Activated naive CD8-positive, alpha-beta T cell treated with anti-CD3 and anti-CD28 coated beads, Interleukin-2, amount 10 ng/mL, durations not matched to agents 7 days and 5 days (primary cell): ENCODE measurements at regions not wholly inside any gene's neighbourhood (a gene's known extent, or its start where the extent isn't known, plus 50 kb on each side); places are given as distances from the start of the nearest gene placed in this dataset.
"Not testable (repeated sequence)": the region's sequence is repeated elsewhere in the genome, so short reads cannot be mapped to it uniquely, and the experiment has no call there.

ENCODE experiments used
- ATAC-seq: fragments of 150-1000 bp; cut with Tn5 transposase; one replicate; pipeline ENCODE4 v1.10.0; 2021; ENCODE audit warnings: low read depth, moderate library complexity
- POLR2A ChIA-PET: fragments of 350-600 bp; sonication (Branson Sonifier 250); formaldehyde crosslinking; loops from one replicate; lab custom pipeline; 2021; ENCODE audit warnings: antibody characterized with exemption; lab: Charles Lee
- DNase-seq: peaks from one replicate; pipeline ENCODE4 v3.0.0; 2021
- H3K27ac Mint-ChIP-seq: one replicate; pipeline ENCODE4 v1.8.0; 2022; ENCODE audit warnings: mild to moderate bottlenecking, mixed read lengths
- H3K27me3 Mint-ChIP-seq: one replicate; pipeline ENCODE4 v1.8.0; 2022; ENCODE audit warnings: mild to moderate bottlenecking, moderate library complexity, mixed read lengths
- H3K36me3 Mint-ChIP-seq: one replicate; pipeline ENCODE4 v1.8.0; 2021; ENCODE audit warnings: mild to moderate bottlenecking, mixed read lengths
- H3K4me1 Mint-ChIP-seq: one replicate; pipeline ENCODE4 v1.8.0; 2021; ENCODE audit warnings: mixed read lengths
- H3K4me3 Mint-ChIP-seq: one replicate; pipeline ENCODE4 v1.8.0; 2022; ENCODE audit warnings: mild to moderate bottlenecking, moderate library complexity, mixed read lengths
- H3K9me3 Mint-ChIP-seq: one replicate; pipeline ENCODE4 v1.8.0; 2021; ENCODE audit warnings: mixed read lengths

DNA sequence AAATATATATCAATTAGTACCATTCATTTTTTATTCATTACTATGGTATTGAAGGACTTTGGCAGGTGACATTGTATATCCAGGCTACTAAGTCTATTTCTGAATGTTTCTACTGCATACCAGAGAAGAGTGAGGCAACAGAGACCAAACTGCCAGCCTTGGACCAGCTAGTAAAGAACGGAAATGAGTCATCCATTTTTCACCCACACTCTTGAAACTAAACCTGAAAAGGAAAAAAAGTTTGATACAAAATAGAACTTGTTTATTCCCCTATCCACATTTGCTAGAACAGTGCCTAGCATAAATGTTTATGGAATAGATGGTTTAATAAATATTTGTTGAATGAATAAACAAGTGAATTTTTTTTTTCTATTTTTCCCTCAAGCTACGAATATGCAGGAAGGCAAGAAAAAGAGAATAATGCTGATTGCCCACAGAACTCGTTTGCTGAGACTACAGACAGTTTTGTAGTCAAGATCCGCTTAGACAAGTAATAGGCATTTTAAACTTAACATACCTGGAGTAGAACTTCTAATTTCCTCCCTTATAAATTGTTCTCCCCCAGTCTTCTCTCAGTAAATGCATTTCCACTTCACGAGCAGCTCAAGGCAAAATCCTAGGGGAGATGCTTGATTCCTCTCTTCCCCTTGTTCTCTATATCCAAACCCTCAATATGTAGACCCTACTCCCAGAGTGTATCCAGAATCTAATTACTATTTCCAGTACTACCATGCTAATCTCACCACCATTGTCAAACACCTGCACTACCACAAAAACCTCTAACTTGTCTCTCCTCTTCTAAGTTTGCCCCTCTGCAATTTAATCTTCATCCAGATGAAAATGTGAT, 146.2 kb upstream of the RASA1 start:
- H3K4me3 Mint-ChIP-seq = peak overlapping the region; percentile 65
- H3K27ac Mint-ChIP-seq = peak overlapping the region; percentile 87
- H3K27me3 Mint-ChIP-seq = no peaks in the 10 kb centered on the region
- H3K36me3 Mint-ChIP-seq = peaks cover 3% of the 10 kb centered on the region
- ATAC-seq (peak; percentile 87), DNase-seq (no peak)
- POLR2A ChIA-PET = interaction anchor here (0.8 to 1.4 kb wide), 3 partner anchors 46 to 146 kb away, joined by 3 to 5 read pairs (median 4); partner anchors contain the start of gene RASA1
- H3K9me3 Mint-ChIP-seq = peaks cover 3% of the 10 kb centered on the region
- peaks cover 51% of the 10 kb centered on the region for H3K4me1 Mint-ChIP-seq

DNA sequence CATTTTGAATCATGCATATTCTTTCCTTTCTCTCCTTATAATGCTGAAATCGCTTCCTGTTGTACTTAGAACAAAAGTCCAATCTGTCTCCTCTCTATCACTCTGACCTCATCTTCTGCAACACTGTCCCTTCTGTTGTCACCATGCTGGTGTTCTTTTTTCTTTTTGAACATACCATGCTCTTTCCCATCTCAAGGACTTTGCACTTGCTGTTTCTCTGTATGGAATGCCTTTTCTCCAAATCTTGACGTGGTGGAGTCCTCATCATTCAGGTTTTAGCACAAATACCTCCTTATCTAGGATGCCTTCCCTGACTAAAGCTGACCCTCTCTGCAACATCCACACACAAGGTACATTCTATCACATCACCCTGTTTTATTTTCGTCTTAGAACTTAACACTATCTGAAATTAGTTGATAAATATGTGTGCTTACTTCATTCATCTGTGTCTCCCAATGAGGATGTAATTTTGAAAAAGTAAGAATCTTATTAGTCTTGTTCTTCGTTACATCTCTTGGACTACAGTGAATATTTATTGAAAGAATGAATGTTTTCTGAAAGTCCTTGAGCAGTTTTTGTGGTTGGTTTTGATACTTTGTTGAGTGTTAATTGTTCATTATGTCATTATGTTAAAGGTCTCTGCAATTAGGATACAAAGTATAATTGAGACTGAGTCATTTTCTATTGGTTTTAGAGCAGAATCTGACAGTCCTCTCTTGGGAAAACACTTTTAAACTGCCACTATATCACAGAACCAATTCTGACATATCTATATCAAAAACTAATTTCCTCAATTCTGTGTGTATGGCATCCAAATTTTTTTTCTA, 145.3 kb upstream of the RASA1 start:
- peak overlapping the region; percentile 87 for H3K27ac Mint-ChIP-seq
- peaks cover 53% of the 10 kb centered on the region for H3K4me1 Mint-ChIP-seq
- POLR2A ChIA-PET = interaction anchor here (1.4 kb wide), 1 partner anchor 47 kb away, joined by 3 read pairs; no protein-coding TSS in a partner anchor
- ATAC-seq = no peak
- peaks cover 5% of the 10 kb centered on the region for H3K36me3 Mint-ChIP-seq
- H3K4me3 Mint-ChIP-seq = peak overlapping the region; percentile 65
- DNase-seq = no peak
- no peaks in the 10 kb centered on the region for H3K27me3 Mint-ChIP-seq
- H3K9me3 Mint-ChIP-seq = peaks cover 3% of the 10 kb centered on the region

DNA sequence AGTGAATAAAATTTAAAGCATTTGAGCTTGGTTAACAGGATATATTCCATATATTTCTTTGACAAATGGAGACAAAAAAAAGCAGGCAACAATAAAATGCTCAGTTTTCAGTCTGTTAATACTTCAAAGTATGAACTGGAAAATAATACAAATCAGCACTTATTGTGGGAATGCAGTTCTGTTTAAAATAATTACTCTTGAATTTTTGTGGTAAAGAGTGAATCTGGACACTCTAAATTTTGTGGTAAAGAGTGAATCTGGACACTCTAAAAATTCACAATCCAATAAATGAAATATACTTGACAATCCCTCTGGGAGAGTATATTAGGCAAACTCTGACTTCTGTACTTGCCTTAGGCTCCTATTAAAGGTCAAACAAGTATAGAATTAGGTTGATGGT, 141.9 kb upstream of the RASA1 start:
- POLR2A ChIA-PET = no interaction called here
- H3K27me3 Mint-ChIP-seq = no peaks in the 10 kb centered on the region
- H3K9me3 Mint-ChIP-seq = peaks cover 3% of the 10 kb centered on the region
- peaks cover 39% of the 10 kb centered on the region for H3K4me1 Mint-ChIP-seq
- no peak for ATAC-seq
- no peak for DNase-seq
- H3K27ac Mint-ChIP-seq = no peak overlapping the region
- peaks cover 7% of the 10 kb centered on the region for H3K36me3 Mint-ChIP-seq
- no peak overlapping the region for H3K4me3 Mint-ChIP-seq

DNA sequence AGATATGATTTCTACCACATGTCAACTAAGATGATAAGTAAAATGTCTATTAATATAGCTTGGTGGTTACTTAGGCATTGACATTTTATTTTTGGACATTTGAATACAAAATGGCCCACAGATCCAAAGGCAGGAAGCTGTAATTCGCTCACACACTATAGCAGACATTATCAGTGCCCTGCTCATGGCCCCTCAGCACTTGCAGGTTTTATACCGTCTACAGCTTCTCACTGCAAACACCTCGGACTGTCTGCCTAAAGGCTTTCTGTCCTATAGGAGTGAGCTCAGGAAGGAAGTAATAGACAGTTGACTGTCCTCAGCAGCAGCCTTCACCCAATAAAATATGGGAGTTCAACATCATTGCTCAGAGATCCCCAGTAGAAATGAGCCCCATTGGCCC, 140.8 kb upstream of the RASA1 start:
- ATAC-seq = peak; percentile 22
- POLR2A ChIA-PET = no interaction called here
- Mint-ChIP-seq H3K4me1 (peaks cover 31% of the 10 kb centered on the region), H3K9me3 (peaks cover 4% of the 10 kb centered on the region), H3K27me3 (no peaks in the 10 kb centered on the region), H3K36me3 (peaks cover 7% of the 10 kb centered on the region), H3K27ac (peak overlapping the region; percentile 47), H3K4me3 (peak overlapping the region; percentile 18)
- DNase-seq = no peak

DNA sequence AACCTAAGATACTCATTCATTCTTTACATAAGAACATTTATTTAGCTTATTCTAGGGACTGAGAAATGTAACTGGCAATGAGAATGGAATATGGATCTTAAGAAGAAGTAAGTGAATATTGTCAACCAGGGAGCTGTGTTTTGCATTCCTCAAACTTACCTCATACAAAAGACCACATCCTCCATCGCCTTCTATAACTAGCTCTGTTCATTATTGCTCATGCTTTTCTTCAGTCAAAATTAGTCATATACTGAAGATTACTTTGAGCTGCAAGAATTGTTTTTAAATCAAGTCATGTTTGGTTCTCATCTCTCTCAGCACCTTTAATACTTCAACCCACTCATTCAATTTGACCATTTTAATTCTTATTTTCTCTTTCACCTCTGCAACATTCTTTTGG, 140.3 kb upstream of the RASA1 start:
- POLR2A ChIA-PET = no interaction called here
- H3K9me3 Mint-ChIP-seq = peaks cover 6% of the 10 kb centered on the region
- no peak for DNase-seq
- ATAC-seq = peak; percentile 92
- peak overlapping the region; percentile 47 for H3K27ac Mint-ChIP-seq
- peaks cover 25% of the 10 kb centered on the region for H3K4me1 Mint-ChIP-seq
- H3K27me3 Mint-ChIP-seq = no peaks in the 10 kb centered on the region
- H3K4me3 Mint-ChIP-seq = peak overlapping the region; percentile 18
- peaks cover 7% of the 10 kb centered on the region for H3K36me3 Mint-ChIP-seq

DNA sequence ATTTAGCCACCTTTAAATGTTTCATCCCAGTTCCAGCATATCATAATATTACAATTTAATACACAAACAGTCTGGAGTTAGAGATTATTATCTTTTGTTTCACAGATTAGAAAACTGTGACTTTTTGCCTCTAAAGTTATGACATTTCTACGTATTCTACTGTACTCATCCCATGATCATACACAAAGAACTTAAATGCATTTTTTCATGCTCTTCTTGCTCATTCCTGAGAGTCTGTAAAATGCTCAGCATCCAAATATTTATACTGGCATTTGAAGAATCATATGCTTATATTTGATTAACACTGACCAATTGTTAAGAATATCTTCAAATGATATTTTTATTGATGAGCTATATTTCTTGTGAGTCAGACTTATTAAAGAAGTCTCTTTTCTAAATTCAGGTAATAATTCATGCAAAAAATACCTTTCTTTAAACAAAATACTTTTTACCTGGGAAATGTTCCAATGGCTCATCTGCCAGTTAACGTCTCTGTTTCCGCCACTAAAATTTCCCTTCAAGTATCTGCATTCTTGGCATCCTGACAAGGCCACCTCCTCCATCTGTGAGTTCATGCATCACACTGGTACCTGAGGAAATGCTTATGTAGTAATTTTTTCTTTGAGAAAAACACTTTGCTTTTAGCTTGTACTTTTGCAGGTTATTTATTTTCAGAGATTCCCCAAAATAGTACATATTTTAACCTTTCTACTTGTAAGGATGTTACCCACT, 139.6 kb upstream of the RASA1 start:
- no peak for ATAC-seq
- Mint-ChIP-seq H3K9me3 (peaks cover 6% of the 10 kb centered on the region), H3K4me1 (peaks cover 19% of the 10 kb centered on the region), H3K36me3 (peaks cover 7% of the 10 kb centered on the region), H3K27ac (peak overlapping the region; percentile 47), H3K4me3 (no peak overlapping the region), H3K27me3 (no peaks in the 10 kb centered on the region)
- DNase-seq = no peak
- POLR2A ChIA-PET = interaction anchor here (0.7 kb wide), 1 partner anchor 53 kb away, joined by 3 read pairs; no protein-coding TSS in a partner anchor

DNA sequence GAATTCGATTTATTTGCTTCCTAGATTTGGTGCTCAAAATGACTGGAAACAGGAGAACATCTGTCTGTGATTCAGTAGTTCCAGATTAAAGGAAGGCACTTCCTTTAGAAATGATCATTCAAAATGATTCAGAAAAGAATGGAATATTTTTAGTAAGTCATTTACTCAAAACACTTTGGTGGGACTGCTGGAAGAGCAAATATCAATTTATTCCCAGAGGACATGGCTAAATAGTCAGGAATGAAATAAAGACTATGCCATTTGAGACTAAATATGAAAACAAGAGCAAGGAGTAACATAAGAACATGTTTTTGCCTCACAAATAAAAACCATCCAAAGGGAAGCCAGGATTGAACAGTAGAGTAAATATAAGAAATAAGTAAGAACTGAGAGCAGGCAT, 138.6 kb upstream of the RASA1 start:
- Mint-ChIP-seq H3K4me3 (no peak overlapping the region), H3K4me1 (peaks cover 14% of the 10 kb centered on the region), H3K9me3 (peaks cover 6% of the 10 kb centered on the region), H3K27ac (no peak overlapping the region), H3K27me3 (no peaks in the 10 kb centered on the region), H3K36me3 (peaks cover 7% of the 10 kb centered on the region)
- POLR2A ChIA-PET = no interaction called here
- DNase-seq (no peak), ATAC-seq (no peak)

DNA sequence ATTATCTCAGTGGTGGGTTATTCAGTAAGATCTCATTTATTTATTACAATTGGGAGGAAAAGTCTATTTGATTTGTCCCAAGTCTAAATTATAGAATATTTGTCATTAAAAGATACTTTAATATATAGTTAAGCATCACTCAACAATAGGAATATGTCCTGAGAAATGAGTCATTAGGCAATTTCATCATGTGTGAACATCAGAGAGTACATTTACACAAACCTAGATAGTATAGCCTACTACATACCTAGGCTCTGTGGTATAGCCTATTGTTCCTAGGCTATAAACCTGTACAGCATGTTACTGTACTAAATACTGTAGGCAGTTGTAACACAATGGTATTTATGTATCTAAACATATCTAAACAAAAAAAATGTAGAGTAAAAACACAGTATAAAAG, 135.0 kb upstream of the RASA1 start:
- no peak for DNase-seq
- Mint-ChIP-seq H3K27me3 (no peaks in the 10 kb centered on the region), H3K36me3 (peaks cover 5% of the 10 kb centered on the region), H3K27ac (no peak overlapping the region), H3K4me3 (no peak overlapping the region), H3K9me3 (peaks cover 6% of the 10 kb centered on the region), H3K4me1 (peaks cover 11% of the 10 kb centered on the region)
- POLR2A ChIA-PET = no interaction called here
- no peak for ATAC-seq

DNA sequence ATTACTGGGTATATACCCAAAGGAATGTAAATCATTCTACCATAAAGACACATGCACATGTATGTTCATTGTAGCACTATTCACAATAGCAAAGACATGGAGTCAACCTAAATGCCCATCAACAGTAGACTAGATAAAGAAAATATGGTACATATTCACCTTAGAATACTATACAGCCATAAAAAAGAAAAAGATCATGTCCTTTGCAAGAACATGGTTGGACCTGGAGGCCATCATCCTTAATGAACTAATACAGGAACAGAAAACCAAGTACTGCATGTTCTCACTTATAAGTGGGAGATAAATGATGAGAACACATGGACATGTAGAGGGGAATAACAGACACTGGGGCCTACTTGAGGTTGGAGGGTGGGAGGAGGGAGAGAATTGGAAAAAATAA, 133.2 kb upstream of the RASA1 start:
- H3K4me1 Mint-ChIP-seq, ATAC-seq, H3K36me3 Mint-ChIP-seq, H3K27me3 Mint-ChIP-seq, POLR2A ChIA-PET, H3K4me3 Mint-ChIP-seq, H3K27ac Mint-ChIP-seq, H3K9me3 Mint-ChIP-seq, DNase-seq: not testable (repeated sequence)

DNA sequence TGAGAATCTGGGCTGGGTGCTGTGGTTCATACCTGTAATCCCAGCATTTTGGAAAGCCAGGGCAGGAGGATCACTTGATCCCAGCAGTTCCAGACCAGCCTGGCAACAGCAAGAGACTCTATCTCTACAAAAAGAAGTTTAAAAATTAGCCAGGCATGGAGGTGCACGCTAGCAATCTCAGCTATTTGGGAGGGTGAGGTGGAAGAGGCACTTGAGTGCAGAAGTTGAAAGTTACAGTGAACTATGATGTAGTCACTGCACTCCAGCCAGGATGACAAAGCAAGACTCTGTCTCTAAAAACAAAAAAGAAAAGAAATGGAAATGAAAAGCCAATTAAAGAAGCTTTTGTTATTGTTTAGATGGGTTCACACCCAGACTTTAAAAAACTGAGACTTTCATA, 131.6 kb upstream of the RASA1 start:
- H3K36me3 Mint-ChIP-seq = peaks cover 3% of the 10 kb centered on the region
- no peak overlapping the region for H3K4me3 Mint-ChIP-seq
- POLR2A ChIA-PET = no interaction called here
- DNase-seq (no peak), ATAC-seq (no peak)
- H3K4me1 Mint-ChIP-seq = peaks cover 8% of the 10 kb centered on the region
- peaks cover 3% of the 10 kb centered on the region for H3K9me3 Mint-ChIP-seq
- H3K27me3 Mint-ChIP-seq = no peaks in the 10 kb centered on the region
- H3K27ac Mint-ChIP-seq = no peak overlapping the region

DNA sequence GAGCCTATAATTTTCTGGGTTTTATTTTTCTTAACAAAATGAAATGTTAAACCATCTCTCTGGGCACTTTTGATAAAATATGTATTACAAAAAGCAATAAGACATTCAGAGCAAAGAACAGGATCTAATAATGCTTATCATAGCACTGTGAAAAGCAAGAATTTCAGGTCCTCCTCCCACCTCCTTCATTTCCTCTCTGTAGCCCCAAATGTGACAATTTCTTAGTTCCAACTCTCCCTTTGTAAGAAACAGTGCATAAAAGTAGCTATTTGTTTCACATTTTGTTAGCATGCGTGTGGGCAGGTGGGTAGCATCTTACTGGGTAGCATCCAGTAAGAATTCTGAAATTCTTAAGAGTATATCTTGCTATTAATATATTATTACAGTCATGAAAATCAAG, 130.9 kb upstream of the RASA1 start:
- peaks cover 8% of the 10 kb centered on the region for H3K4me1 Mint-ChIP-seq
- ATAC-seq = no peak
- POLR2A ChIA-PET = no interaction called here

DNA sequence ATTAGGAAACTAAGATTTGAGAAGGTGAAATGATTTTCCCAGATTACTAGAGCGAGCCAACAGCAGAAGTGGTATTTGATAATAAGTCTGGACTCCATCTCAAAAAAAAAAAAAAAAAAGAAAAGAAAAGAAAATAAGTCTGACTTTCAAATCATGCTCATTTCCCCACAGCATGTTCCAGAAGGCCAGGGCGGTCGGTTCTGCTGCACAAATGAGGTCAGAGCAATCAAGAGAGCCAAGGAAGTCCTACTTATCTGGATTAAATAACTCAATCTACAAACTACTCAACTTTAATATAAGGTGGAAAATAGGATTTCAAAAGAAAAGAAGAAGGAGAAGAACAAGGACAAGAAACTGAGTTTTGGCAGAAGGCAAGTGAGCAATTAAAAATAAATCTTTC, 130.4 kb upstream of the RASA1 start:
- Mint-ChIP-seq H3K36me3 (peaks cover 3% of the 10 kb centered on the region), H3K4me3 (no peak overlapping the region), H3K4me1 (peaks cover 8% of the 10 kb centered on the region), H3K27me3 (no peaks in the 10 kb centered on the region), H3K27ac (no peak overlapping the region), H3K9me3 (no peaks in the 10 kb centered on the region)
- POLR2A ChIA-PET = no interaction called here
- DNase-seq = no peak
- ATAC-seq = no peak

More for the DNA sequence above, 130.9 kb upstream of the RASA1 start:
- no peaks in the 10 kb centered on the region for H3K27me3 Mint-ChIP-seq
- H3K36me3 Mint-ChIP-seq = peaks cover 3% of the 10 kb centered on the region
- H3K9me3 Mint-ChIP-seq = peaks cover 3% of the 10 kb centered on the region
- H3K4me3 Mint-ChIP-seq = no peak overlapping the region
- H3K27ac Mint-ChIP-seq = no peak overlapping the region
- DNase-seq = no peak
